Spleen (tissue), 11 donors: ENCODE measurements at regions not wholly inside any gene's neighbourhood (a gene's known extent, or its start where the extent isn't known, plus 50 kb on each side); places are given as distances from the start of the nearest gene placed in this dataset.

ENCODE experiments used
- DNase-seq: peaks from one replicate; pipeline ENCODE4 v3.0.0-alpha.2; 2020
- H3K27ac ChIP-seq, 8 donors: fragments of 200-600 bp; sonication (generic) in 7 of 8; 1 replicate in 4 of 8; 2 replicates in 4 of 8; pipeline versions ENCODE4 v1.5.0 to v1.8.0; 2016 to 2021; ENCODE audit warnings: inconsistent platforms in 4 of 8, mild to moderate bottlenecking in 4 of 8, moderate library complexity in 1 of 8
- H3K27me3 ChIP-seq, 7 donors: fragments of 200-600 bp; sonication (generic) in 6 of 7; replicated peaks in 1 of 7; 1 replicate in 4 of 7; 2 replicates in 3 of 7; pipeline versions ENCODE4 v1.5.0 to v1.8.0; 2016 to 2021; ENCODE audit warnings: inconsistent platforms in 3 of 7, mild to moderate bottlenecking in 1 of 7
- H3K36me3 ChIP-seq, 6 donors: fragments of 200-600 bp; sonication (generic) in 5 of 6; 1 replicate in 4 of 6; 2 replicates in 2 of 6; pipeline versions ENCODE4 v1.5.0 to v1.8.0; 2016 to 2021; ENCODE audit warnings: inconsistent platforms in 2 of 6
- H3K4me1 ChIP-seq, 6 donors: fragments of 200-600 bp; sonication (generic) in 5 of 6; 1 replicate in 3 of 6; 2 replicates in 3 of 6; pipeline versions ENCODE4 v1.5.0 to v1.8.0; 2016 to 2021; ENCODE audit warnings: inconsistent platforms in 3 of 6
- H3K4me3 ChIP-seq, 8 donors: fragments of 200-600 bp; sonication (generic) in 7 of 8; 1 replicate in 4 of 8; 2 replicates in 4 of 8; pipeline versions ENCODE4 v1.5.0 to v1.8.0; 2016 to 2021; ENCODE audit warnings: inconsistent platforms in 4 of 8, mild to moderate bottlenecking in 4 of 8, moderate library complexity in 2 of 8
- H3K9me3 ChIP-seq, 8 donors: fragments of 200-600 bp; sonication (generic) in 7 of 8; 1 replicate in 4 of 8; 2 replicates in 4 of 8; pipeline versions ENCODE4 v1.5.0 to v1.8.0; 2016 to 2021; ENCODE audit warnings: inconsistent platforms in 4 of 8
- POLR2A ChIP-seq, 3 donors: fragments of 450-650 bp; IDR thresholded peaks; one replicate each; pipeline ENCODE4 v1.5.1; 2017; ENCODE audit warnings: antibody characterized with exemption in 3 of 3, mild to moderate bottlenecking in 1 of 3
- POLR2AphosphoS5 ChIP-seq, 3 donors: sonication (generic); formaldehyde crosslinking; IDR thresholded peaks; one replicate each; pipeline ENCODE4 v1.5.1; 2017; ENCODE audit warnings: antibody characterized with exemption in 3 of 3
- WGBS, 5 donors: extraction: QIAGEN DNeasy Blood & Tissue Kit in 3 of 5; methylation state at CpG; one replicate each; pipeline versions ENCODE4 v1.1.5 to v1.1.7; 2013 to 2018; 5-methylcytosine and 5-hydroxymethylcytosine counted together
- intact Hi-C: fragments of 100-400 bp; cut with DNase I; formaldehyde crosslinking; loops from one replicate; pipeline ENCODE4 v1.15.0; 2023; ENCODE audit warnings: low total_unique reads
- TF ChIP-seq, protein P1 (sequence below), 11 experiments: fragments of 200-600 bp in 7 of 11; fragments of 450-650 bp in 4 of 11; sonication (generic) in 4 of 11; IDR thresholded peaks in 8 of 11; conservative IDR thresholded peaks in 3 of 11; 1 replicate in 7 of 11; 2 replicates in 4 of 11; pipeline versions ENCODE4 v1.4.0 to v1.8.0; 2016 to 2021; ENCODE audit warnings: antibody characterized with exemption in 11 of 11, inconsistent platforms in 4 of 11, mild to moderate bottlenecking in 1 of 11
- donor health status: healthy with polysubstance abuse.
- donor health status: DM: no; HTN: no; CAD: no; lungs with moderate emphysema.
- donor health status: DM: no; HTN: no; CAD: no.
- donor health status: Bipolar disorder and iron deficiency.
- donor health status: healthy.
- donor health status: DM: no; HTN: no; CAD: no.
- donor health status: DM: yes; HTN: yes; CAD: no.

DNA sequence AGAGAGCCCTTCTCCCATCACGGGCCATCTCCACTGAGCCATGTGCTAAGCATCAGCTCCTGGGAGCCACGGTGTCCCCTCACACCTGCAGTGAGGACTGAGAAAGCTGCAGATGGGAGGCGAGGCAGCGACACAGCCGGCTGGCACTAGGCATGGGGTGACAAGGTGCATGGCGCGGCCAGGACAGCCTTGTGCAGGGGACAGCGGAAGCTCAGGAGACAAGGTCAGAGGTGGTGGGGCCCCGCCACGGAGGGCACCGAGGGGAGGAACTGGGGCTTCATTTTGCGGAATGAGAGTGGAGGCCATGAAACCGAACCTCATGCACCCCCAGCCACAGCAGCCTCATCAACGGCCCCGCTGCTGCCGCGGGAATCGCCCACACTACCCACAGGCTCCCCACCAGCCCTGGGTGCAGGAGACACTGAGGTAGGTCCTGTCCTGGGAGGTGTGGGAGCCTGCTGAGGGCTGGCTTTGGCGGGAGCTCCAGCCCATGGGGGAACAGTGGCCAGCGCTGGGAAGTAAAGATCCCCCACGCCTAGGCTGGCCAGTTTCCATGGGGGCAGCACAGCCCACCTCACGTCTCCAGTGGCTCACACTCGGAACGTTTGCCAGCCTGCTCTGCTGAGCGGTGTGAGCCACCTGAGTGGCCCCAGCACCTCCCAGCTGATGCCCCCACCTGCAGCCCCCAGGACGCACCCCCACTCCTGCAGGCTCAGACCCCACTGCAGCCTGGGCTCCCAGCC is 71.2 kb upstream of the INSIG1 start:
- WGBS, 5 donors = 82 to 93% (median 88%) methylated on average over 24 to 26 of the region's 26 CpGs
- Histone ChIP-seq H3K27ac (no peak overlapping the region), H3K9me3 (no peaks in the 10 kb centered on the region), H3K27me3 (peaks cover 0 to 10% (median 0%) of the 10 kb centered on the region in 7 donors), H3K4me3 (no peak overlapping the region), H3K36me3 (no peaks in the 10 kb centered on the region), H3K4me1 (no peaks in the 10 kb centered on the region)
- intact Hi-C loops = no loop called here
- DNase-seq = peak; percentile 70
- TF ChIP-seq POLR2A (IDR thresholded peaks at IDR 0.05) = no peak
- TF ChIP-seq POLR2AphosphoS5 (IDR thresholded peaks at IDR 0.05) = no peak
- TF ChIP-seq, protein P1, sequence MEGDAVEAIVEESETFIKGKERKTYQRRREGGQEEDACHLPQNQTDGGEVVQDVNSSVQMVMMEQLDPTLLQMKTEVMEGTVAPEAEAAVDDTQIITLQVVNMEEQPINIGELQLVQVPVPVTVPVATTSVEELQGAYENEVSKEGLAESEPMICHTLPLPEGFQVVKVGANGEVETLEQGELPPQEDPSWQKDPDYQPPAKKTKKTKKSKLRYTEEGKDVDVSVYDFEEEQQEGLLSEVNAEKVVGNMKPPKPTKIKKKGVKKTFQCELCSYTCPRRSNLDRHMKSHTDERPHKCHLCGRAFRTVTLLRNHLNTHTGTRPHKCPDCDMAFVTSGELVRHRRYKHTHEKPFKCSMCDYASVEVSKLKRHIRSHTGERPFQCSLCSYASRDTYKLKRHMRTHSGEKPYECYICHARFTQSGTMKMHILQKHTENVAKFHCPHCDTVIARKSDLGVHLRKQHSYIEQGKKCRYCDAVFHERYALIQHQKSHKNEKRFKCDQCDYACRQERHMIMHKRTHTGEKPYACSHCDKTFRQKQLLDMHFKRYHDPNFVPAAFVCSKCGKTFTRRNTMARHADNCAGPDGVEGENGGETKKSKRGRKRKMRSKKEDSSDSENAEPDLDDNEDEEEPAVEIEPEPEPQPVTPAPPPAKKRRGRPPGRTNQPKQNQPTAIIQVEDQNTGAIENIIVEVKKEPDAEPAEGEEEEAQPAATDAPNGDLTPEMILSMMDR (IDR thresholded peaks at IDR 0.05 in 8 of 11, conservative IDR thresholded peaks at IDR 0.05 in 3 of 11) = no peak

DNA sequence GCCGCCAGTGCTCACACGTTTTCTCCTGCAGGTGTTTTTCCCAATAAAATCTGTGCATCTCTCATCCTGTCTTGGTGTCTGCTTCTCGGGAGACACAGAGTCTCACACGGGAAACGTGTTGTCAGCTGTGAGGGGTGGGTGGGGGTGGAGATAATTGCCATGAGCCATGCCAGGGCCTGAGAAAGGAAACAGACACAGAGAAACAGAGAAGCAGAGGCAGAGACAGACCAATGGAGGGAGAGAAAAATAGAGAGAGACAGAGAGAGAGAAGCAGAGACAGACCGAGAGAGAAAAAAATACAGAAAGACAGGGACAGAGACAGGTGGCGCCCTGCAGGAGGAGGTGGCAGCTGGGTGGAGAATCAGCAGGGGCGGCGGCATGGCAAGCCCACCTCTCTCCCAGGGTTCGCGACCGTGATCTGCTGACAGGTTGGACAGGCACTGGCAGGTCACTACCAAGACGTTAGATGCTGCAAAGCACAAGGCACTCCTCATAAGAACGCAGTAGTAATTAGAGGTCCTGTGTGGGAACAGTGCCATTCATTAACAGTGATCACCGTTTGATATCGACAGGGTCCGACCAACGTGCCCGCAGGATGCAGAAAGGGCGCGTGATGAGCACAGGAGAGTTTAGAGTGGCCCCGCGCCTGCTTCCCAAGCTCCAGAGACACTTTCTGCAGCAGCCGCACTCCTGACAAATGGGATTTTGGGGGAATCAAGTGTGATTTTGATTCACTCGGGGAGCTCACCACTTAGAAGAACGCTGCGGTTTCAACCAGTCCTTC is 70.5 kb upstream of the INSIG1 start:
- intact Hi-C loops = no loop called here
- H3K36me3 ChIP-seq = no peaks in the 10 kb centered on the region
- DNase-seq = peak; percentile 53
- H3K4me1 ChIP-seq = no peaks in the 10 kb centered on the region
- no peak overlapping the region for H3K27ac ChIP-seq
- 75 to 87% (median 83%) methylated on average over 27 of the region's 27 CpGs for whole genome bisulfite sequencing, 5 donors
- TF ChIP-seq, protein P1 (IDR thresholded peaks at IDR 0.05 in 8 of 11, conservative IDR thresholded peaks at IDR 0.05 in 3 of 11) = no peak
- TF ChIP-seq POLR2AphosphoS5 (IDR thresholded peaks at IDR 0.05) (no peak), POLR2A (IDR thresholded peaks at IDR 0.05) (no peak)
- H3K9me3 ChIP-seq = no peaks in the 10 kb centered on the region
- H3K27me3 ChIP-seq = peaks cover 0 to 10% (median 0%) of the 10 kb centered on the region in 7 donors
- H3K4me3 ChIP-seq = no peak overlapping the region

DNA sequence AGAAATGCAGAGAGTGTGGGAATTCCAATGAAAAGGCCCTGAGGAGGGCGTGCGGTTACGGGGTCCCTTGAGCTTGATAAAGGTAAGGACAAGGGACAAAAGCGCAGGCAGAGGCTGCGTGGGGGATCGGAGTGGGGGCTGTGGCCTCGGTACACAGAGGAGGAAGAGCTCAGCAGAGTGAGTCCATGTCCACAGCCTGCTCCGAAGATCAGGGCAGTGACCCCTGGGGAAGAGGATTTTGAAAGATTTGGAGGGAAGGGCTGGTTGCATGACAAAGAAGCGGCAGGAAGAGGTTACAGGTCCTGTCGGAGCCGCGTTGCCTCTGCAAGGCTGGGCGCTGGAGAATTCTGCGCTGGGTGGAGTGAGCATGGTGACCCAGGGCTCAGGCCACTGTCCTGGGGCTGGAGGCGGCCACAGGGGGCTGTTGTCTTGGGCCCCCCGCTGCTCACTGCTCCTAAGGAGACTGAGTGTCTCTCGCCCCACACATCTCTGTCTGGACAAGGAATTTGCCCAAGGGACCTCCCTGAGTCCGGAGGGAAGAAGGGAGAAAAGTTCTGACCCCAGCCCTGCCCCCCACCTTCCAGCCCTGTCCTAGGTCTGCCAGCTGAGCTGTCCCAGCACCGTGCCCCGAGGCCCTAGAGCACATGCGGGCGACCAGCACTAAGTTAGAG is 69.8 kb upstream of the INSIG1 start:
- Histone ChIP-seq H3K27me3 (peaks cover 0 to 10% (median 0%) of the 10 kb centered on the region in 7 donors), H3K9me3 (no peaks in the 10 kb centered on the region), H3K4me1 (no peaks in the 10 kb centered on the region), H3K36me3 (no peaks in the 10 kb centered on the region), H3K27ac (no peak overlapping the region), H3K4me3 (no peak overlapping the region)
- WGBS, 5 donors = 83 to 89% (median 86%) methylated on average over 19 to 22 of the region's 22 CpGs
- TF ChIP-seq POLR2AphosphoS5 (IDR thresholded peaks at IDR 0.05) = no peak
- TF ChIP-seq POLR2A (IDR thresholded peaks at IDR 0.05) = no peak
- TF ChIP-seq, protein P1 (IDR thresholded peaks at IDR 0.05 in 8 of 11, conservative IDR thresholded peaks at IDR 0.05 in 3 of 11) = no peak
- DNase-seq = peak; percentile 69
- intact Hi-C loops = no loop called here
